Fibroblast of skin of left biceps (primary cell): ENCODE measurements at regions not wholly inside any gene's neighbourhood (a gene's known extent, or its start where the extent isn't known, plus 50 kb on each side); places are given as distances from the start of the nearest gene placed in this dataset.
A peak's percentile ranks its signal among the peaks of the same experiment; 100 is the strongest.

Experiments used
- DNase-seq, 2 experiments: peaks; one replicate each; pipeline ENCODE4 v3.0.0-alpha.2; 2013; ENCODE audit warnings: low read depth in 2 of 2

GRCh38 chr4:52234561-52235440, 183.7 kb downstream of the SPATA18 start:
- peak; percentile 11 to 14 for DNase-seq

- DNase-seq, result no peak
These were observed 184.6 kb downstream of the SPATA18 start for GRCh38 chr4:52235552-52236201.

GRCh38 chr4:52241916-52242315, 190.8 kb downstream of the SPATA18 start:
- no peak for DNase-seq

GRCh38 chr4:52243367-52243766, 192.3 kb downstream of the SPATA18 start:
- no peak for DNase-seq

GRCh38 chr4:52244103-52244775, 193.1 kb downstream of the SPATA18 start:
- DNase-seq, result no peak

- DNase-seq, result no peak
These were observed 193.7 kb downstream of the SPATA18 start for GRCh38 chr4:52244848-52245247.

GRCh38 chr4:52246827-52247226, 195.7 kb downstream of the SPATA18 start:
- DNase-seq, result no peak

- DNase-seq, result no peak
These were observed 196.8 kb downstream of the SPATA18 start for GRCh38 chr4:52247941-52248340.

- peak; percentile 20 to 26 for DNase-seq
These were observed 197.7 kb downstream of the SPATA18 start for GRCh38 chr4:52248820-52249219.

- peak; percentile 15 to 23 for DNase-seq
These were observed 198.5 kb downstream of the SPATA18 start for GRCh38 chr4:52249581-52249980.

GRCh38 chr4:52250154-52250553, 199.1 kb downstream of the SPATA18 start:
- peak; percentile 51 to 56 for DNase-seq

GRCh38 chr4:52251864-52252263, 200.8 kb downstream of the SPATA18 start:
- DNase-seq, result no peak

- no peak for DNase-seq
These were observed 201.9 kb downstream of the SPATA18 start for GRCh38 chr4:52253025-52253424.

GRCh38 chr4:52256522-52256921, 205.4 kb downstream of the SPATA18 start:
- no peak for DNase-seq

GRCh38 chr4:52259978-52260377, 208.9 kb downstream of the SPATA18 start:
- no peak for DNase-seq

GRCh38 chr4:52260514-52261210, 209.6 kb downstream of the SPATA18 start:
- peak; percentile 6 to 9 for DNase-seq

GRCh38 chr4:52263607-52264006, 212.5 kb downstream of the SPATA18 start:
- DNase-seq, result no peak

- DNase-seq, result no peak
These were observed 214.8 kb downstream of the SPATA18 start for GRCh38 chr4:52265781-52266525.

- DNase-seq, result no peak
These were observed 215.5 kb downstream of the SPATA18 start for GRCh38 chr4:52266537-52267137.

- DNase-seq, result no peak
These were observed 218.7 kb downstream of the SPATA18 start for GRCh38 chr4:52269761-52270160.

GRCh38 chr4:52273885-52274284, 222.8 kb downstream of the SPATA18 start:
- DNase-seq, result no peak
